ENCODE measurements at regions not wholly inside any gene's neighbourhood (a gene's known extent, or its start where the extent isn't known, plus 50 kb on each side); places are given as distances from the start of the nearest gene placed in this dataset.
"Not testable (repeated sequence)": the region's sequence is repeated elsewhere in the genome, so short reads cannot be mapped to it uniquely, and the experiment has no call there.

- no peak for ATAC-seq
Measured at GRCh38 chr6:68139130-68139529, 496.0 kb upstream of the ADGRB3 start.

GRCh38 chr6:68134796-68135195 lies 500.3 kb upstream of the ADGRB3 start:
- no peak for ATAC-seq

DNA sequence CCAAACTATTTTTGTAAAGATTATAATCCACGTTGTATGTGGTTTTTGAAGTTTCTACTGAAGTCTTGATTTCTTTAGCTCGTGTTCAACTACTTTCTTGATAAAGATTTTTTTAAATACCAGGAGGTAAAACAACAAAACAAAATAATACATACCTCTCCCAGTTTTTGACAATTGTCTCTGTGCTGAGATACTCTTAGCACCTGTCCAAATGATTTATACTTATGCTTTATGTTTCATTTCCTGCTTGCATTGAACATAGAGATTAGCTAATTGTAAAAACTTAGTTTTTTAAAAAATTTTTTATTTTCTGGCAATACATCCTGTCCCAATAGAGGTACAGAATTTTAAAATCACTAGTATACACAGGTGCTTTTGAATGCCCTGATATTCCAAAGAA lies 506.9 kb upstream of the ADGRB3 start:
- no peak for ATAC-seq

DNA sequence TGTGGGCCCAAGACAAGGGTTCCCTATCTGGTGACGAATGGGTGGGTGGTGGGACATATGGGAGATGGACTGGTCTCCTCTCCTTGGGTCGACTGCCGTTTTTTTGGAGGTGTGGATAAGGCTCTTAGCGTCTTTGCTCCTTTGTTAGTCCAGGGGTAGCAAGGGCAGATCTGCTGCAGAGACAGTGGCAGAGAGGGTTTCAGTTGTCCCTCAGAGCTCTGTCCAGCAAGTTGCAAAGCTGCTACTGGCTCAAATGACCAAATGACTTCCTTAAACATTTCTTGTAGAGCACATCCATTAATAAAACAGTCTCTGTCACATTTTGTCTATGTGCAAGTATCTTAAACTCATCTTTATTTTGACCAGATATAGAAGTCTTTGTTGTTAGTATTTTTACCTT lies 508.0 kb upstream of the ADGRB3 start:
- ATAC-seq, result no peak

- ATAC-seq, result no peak
Measured at GRCh38 chr6:68126089-68126749, 508.9 kb upstream of the ADGRB3 start.

- ATAC-seq, result not testable (repeated sequence)
Measured at GRCh38 chr6:68122975-68123374, 512.1 kb upstream of the ADGRB3 start.

- ATAC-seq, result no peak
Measured at GRCh38 chr6:68122032-68122431, 513.0 kb upstream of the ADGRB3 start.

GRCh38 chr6:68120954-68121353 lies 514.1 kb upstream of the ADGRB3 start:
- ATAC-seq, result not testable (repeated sequence)

DNA sequence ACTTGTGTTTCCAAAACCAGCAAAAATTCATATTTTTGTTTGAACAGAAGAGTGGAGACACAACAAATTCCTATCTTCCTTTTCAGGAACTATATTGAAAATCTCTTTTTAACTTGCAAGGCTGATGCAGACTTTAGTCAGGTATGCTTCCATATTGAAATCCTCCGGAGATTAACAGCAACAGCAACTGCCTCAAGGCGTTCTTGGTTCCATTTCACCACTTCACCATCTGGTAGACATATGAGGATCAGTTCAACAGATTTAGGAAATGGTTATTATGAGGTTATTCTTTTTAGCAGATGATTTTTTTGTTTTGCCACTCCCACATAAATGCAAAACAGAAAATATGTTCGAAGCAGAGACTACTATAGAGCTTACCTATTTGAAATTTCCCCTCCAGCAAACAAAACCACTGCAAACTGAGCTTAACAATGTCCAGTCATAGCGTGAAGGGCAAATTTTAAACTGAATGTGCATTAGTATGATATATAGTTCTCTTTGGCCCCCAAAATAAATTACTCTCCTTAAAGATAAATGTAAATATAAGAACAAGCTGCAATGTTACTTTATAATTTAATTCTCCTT lies 520.5 kb upstream of the ADGRB3 start:
- ATAC-seq, result no peak

DNA sequence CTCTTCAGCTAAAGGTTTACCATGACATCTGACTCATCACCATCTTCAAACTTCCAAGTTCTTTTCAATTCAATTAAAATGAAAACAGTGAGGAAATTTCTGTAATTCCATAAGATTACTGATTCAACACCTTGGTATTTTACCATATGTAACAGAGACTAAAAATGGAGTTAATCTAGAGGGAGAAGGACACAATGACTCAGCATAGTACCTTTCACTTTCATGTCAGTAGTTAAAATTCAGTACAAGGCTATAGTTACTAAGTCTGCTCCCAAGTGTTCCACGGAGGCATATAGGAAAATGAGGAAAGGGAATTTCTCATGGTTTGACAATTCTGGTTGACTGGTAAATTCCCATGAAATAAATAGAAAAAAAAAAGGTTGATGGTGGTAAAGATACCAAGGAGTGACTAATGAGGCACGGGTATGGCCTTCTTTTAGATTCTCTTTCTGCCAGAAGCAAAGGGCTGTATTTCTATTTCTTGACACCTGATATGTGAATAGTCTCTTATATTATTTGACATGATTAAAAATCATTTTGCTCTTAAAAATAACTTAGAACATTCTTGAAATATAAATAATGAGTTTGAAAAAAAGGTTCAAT lies 526.7 kb upstream of the ADGRB3 start:
- ATAC-seq, result no peak

GRCh38 chr6:68094070-68094469 lies 541.0 kb upstream of the ADGRB3 start:
- ATAC-seq, result no peak

GRCh38 chr6:68087399-68088133 lies 547.5 kb upstream of the ADGRB3 start:
- no peak for ATAC-seq

- no peak for ATAC-seq
Measured at GRCh38 chr6:68086199-68086598, 548.9 kb upstream of the ADGRB3 start.

- ATAC-seq, result not testable (repeated sequence)
Measured at GRCh38 chr6:68085599-68085998, 549.5 kb upstream of the ADGRB3 start.

GRCh38 chr6:68082086-68082485 lies 553.0 kb upstream of the ADGRB3 start:
- no peak for ATAC-seq

DNA sequence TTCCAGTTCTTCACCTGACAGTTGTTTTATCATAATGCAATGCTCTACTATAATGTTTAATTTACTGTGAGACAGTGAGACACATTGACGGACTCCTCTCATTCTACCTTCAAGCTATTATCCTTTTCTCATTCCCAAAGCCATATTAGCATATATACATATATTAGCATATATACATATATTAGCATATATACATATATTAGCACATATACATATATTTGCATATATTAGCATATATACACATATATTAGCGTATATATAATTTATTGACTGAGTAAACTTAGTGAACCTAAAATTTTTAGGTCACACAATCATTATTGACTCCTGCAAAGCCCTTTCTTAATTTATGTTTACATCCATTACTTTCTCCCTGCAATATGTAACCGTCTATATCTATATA lies 555.0 kb upstream of the ADGRB3 start:
- no peak for ATAC-seq

DNA sequence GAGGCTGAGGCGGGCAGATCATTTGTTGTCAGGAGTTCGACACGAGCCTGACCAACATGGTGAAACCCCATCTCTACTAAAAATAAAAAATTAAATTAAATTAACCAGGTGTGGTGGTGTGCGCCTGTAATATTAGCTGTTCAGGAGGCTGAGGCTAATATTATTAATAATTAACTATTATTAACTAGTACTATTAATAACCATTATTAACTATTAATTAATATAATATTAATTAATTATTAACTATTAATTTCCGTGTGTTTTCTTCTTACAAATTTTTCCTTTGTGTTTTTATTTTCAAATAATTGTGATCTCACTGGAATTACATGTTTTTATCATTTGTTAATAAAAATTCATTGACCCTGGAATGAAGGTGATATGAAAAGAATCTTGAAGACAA lies 557.4 kb upstream of the ADGRB3 start:
- ATAC-seq, result no peak

DNA sequence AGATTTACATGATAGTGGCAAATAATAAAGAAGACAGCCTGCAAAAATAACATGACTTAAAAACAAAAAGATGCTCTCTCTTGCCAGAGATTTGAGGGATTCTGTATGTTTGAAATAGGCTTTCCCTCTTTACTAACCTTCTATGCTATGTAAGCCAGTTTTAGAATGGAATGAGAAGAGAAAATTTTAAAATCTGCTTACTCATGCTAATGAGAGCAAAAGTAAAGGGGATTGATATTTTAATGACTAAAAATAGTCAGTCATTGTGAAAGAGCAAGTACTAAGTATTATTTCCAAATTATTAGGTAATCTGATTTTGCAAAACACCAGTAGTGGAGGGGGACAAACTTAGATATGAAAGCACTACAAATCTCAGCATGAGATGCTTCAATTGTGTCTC lies 563.3 kb upstream of the ADGRB3 start:
- no peak for ATAC-seq

GRCh38 chr6:68069921-68070710 lies 565.0 kb upstream of the ADGRB3 start:
- ATAC-seq, result no peak

- ATAC-seq, result no peak
Measured at GRCh38 chr6:68059899-68060298, 575.2 kb upstream of the ADGRB3 start.

DNA sequence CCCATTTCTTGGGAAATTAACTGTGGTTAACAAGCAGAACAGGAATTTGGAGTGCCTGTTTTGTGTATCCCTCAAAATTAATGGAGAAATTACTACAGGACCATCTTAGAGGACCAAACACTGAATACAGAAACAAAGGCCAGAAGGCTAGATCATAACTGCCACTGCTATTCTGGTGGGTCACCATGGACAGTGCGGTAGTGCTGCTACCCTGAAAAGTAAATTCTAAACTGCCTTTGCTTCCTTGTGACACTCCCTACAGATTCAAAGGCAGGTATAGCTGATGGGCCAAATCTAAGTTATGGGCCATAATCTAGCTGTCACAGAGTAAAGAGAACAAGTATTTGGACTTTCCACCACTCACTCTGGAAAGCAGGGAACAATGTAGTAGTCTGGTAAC lies 575.8 kb upstream of the ADGRB3 start:
- no peak for ATAC-seq

- ATAC-seq, result not testable (repeated sequence)
Measured at GRCh38 chr6:68056596-68056995, 578.5 kb upstream of the ADGRB3 start.

DNA sequence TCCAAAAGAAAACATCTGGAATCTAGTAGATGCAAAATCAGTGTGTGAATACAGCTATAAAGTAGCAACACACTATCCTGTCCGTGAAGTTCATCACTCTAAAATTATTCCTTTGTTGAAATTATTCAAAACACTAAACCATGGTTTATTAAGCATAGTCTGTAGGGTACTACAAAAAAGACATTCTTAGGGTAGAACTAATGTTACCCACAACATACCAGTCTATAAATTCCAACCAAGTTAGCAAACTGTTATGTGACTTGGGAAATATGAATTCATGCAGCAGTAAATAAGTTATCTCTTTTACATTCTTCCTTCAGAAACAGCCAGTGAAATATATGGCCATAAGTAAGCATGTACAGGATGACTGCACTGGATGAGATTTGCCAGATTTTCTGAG lies 580.3 kb upstream of the ADGRB3 start:
- ATAC-seq, result no peak

Measured in activated CD4-positive, CD25-positive, alpha-beta regulatory T cell treated with anti-CD3 and anti-CD28 coated beads, Interleukin-2, amount 50 U/mL, for 24 hours (primary cell).